ENCODE measurements at regions not wholly inside any gene's neighbourhood (a gene's known extent, or its start where the extent isn't known, plus 50 kb on each side); places are given as distances from the start of the nearest gene placed in this dataset.

DNA sequence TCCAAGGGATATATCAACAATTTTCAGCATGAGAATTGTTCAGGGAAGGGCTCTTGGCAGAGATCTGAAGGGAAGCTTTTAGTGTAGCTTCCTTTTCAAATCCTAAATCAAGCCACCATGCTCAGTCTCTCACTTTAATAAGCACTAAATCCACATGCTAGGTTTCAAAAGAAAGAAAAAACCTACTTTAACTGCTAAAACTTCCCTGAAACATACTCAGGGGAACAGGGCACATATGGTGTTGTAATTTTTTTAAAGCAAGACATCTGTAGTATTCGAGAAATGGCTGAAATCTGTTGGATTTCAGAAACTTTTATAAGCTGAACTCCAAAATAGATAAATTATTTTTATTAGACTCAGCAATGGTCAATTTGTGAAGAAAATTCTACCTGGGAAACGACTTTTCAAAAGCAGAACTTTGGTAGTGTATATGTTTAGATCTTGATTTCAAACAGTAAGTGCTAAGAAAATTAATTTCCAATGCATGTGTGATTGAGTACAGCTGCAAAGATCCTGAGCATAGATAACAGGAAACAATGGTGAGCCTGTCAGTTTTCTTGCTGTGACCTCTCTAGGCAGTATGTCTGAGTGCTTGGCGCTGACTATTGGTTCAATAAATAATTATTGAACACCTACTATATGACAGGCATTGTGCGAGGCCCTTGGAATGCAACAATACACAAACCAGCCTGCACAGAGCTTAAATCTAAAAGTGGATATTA, 804.5 kb upstream of the SOX9 start:
- TF ChIP-seq, protein P1, sequence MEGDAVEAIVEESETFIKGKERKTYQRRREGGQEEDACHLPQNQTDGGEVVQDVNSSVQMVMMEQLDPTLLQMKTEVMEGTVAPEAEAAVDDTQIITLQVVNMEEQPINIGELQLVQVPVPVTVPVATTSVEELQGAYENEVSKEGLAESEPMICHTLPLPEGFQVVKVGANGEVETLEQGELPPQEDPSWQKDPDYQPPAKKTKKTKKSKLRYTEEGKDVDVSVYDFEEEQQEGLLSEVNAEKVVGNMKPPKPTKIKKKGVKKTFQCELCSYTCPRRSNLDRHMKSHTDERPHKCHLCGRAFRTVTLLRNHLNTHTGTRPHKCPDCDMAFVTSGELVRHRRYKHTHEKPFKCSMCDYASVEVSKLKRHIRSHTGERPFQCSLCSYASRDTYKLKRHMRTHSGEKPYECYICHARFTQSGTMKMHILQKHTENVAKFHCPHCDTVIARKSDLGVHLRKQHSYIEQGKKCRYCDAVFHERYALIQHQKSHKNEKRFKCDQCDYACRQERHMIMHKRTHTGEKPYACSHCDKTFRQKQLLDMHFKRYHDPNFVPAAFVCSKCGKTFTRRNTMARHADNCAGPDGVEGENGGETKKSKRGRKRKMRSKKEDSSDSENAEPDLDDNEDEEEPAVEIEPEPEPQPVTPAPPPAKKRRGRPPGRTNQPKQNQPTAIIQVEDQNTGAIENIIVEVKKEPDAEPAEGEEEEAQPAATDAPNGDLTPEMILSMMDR (IDR thresholded peaks at IDR 0.05), result no peak
- TF ChIP-seq EP300 (IDR thresholded peaks at IDR 0.05), result no peak

All from stomach (tissue), 4 donors.